ENCODE measurements at regions not wholly inside any gene's neighbourhood (a gene's known extent, or its start where the extent isn't known, plus 50 kb on each side); places are given as distances from the start of the nearest gene placed in this dataset.

- no peak for DNase-seq (ENCODE audit: low spot score)
- H3K27ac ChIP-seq, result no peak overlapping the region
- CTCF ChIA-PET, result interaction anchor here (0.6 kb wide), 3 partner anchors 124 to 1047 kb away, joined by 3 to 4 read pairs (median 3); no protein-coding TSS in a partner anchor
- POLR2A ChIA-PET (ENCODE audit: low non-redundant PET), result no interaction called here
- TF ChIP-seq CTCF (conservative IDR thresholded peaks at IDR 0.05; ENCODE audit: low read depth), result no peak
Observed at GRCh38 chr5:89190515-89191265, 307.7 kb upstream of the MEF2C start.

GRCh38 chr5:89187883-89188465, 305.0 kb upstream of the MEF2C start:
- DNase-seq (ENCODE audit: low spot score), result no peak
- TF ChIP-seq CTCF (conservative IDR thresholded peaks at IDR 0.05; ENCODE audit: low read depth), result no peak
- ChIA-PET POLR2A (ENCODE audit: low non-redundant PET) (no interaction called here), CTCF (no interaction called here)
- H3K27ac ChIP-seq, result no peak overlapping the region

GRCh38 chr5:89187268-89187667, 304.3 kb upstream of the MEF2C start:
- CTCF ChIA-PET, result no interaction called here
- no peak for TF ChIP-seq CTCF (conservative IDR thresholded peaks at IDR 0.05; ENCODE audit: low read depth)
- DNase-seq (ENCODE audit: low spot score), result no peak
- no peak overlapping the region for H3K27ac ChIP-seq
- POLR2A ChIA-PET (ENCODE audit: low non-redundant PET), result no interaction called here

- CTCF ChIA-PET, result no interaction called here
- no peak overlapping the region for H3K27ac ChIP-seq
- DNase-seq (ENCODE audit: low spot score), result no peak
- TF ChIP-seq CTCF (conservative IDR thresholded peaks at IDR 0.05; ENCODE audit: low read depth), result no peak
- POLR2A ChIA-PET (ENCODE audit: low non-redundant PET), result no interaction called here
Observed at GRCh38 chr5:89181546-89181945, 298.6 kb upstream of the MEF2C start.

GRCh38 chr5:89179731-89180130, 296.7 kb upstream of the MEF2C start:
- CTCF ChIA-PET, result no interaction called here
- TF ChIP-seq CTCF (conservative IDR thresholded peaks at IDR 0.05; ENCODE audit: low read depth), result no peak
- no peak overlapping the region for H3K27ac ChIP-seq
- no peak for DNase-seq (ENCODE audit: low spot score)
- POLR2A ChIA-PET (ENCODE audit: low non-redundant PET), result no interaction called here

GRCh38 chr5:89178541-89178940, 295.6 kb upstream of the MEF2C start:
- ChIA-PET CTCF (interaction anchor here (0.5 kb wide), 1 partner anchor 485 kb away, joined by 4 read pairs; no protein-coding TSS in a partner anchor), POLR2A (ENCODE audit: low non-redundant PET) (no interaction called here)
- TF ChIP-seq CTCF (conservative IDR thresholded peaks at IDR 0.05; ENCODE audit: low read depth), result no peak
- H3K27ac ChIP-seq, result no peak overlapping the region
- DNase-seq (ENCODE audit: low spot score), result no peak
